ENCODE measurements at regions not wholly inside any gene's neighbourhood (a gene's known extent, or its start where the extent isn't known, plus 50 kb on each side); places are given as distances from the start of the nearest gene placed in this dataset.

GRCh38 chr3:120528163-120528562, 68.0 kb upstream of the NDUFB4 start:
- Histone ChIP-seq H3K27me3 (ENCODE audit: control insufficient read depth in 2 of 2, insufficient read depth in 2 of 2, low read length in 2 of 2) (peaks cover 0 to 2% of the 10 kb centered on the region in 2 experiments), H4K20me1 (replicated peaks; ENCODE audit: control insufficient read depth, extremely low read depth, insufficient read depth, low read length) (peaks cover 2% of the 10 kb centered on the region), H3K79me2 (ENCODE audit: control insufficient read depth, insufficient read depth, low read length) (no peaks in the 10 kb centered on the region), H3K27ac (ENCODE audit: insufficient read depth, low read depth, low read length) (no peak overlapping the region), H3K9me1 (replicated peaks; ENCODE audit: control insufficient read depth, extremely low read depth, insufficient read depth, low read length) (no peaks in the 10 kb centered on the region), H3K36me3 (ENCODE audit: control insufficient read depth in 2 of 2, extremely low read depth in 1 of 2, insufficient read depth in 2 of 2, low read length in 2 of 2) (no peaks in the 10 kb centered on the region), H3K9ac (replicated peaks; ENCODE audit: extremely low read depth, insufficient read depth, low read length) (no peak overlapping the region), H3K9me3 (replicated peaks; ENCODE audit: control insufficient read depth, insufficient read depth, low read length) (no peaks in the 10 kb centered on the region), H3K4me3 (replicated peaks in 1 of 3; ENCODE audit: insufficient read depth in 1 of 3, low read depth in 1 of 3, low read length in 3 of 3) (no peak overlapping the region), H3K4me2 (ENCODE audit: insufficient read depth, low read length) (no peak overlapping the region), H2AFZ (ENCODE audit: low read depth, low read length) (no peak overlapping the region), H3K4me1 (ENCODE audit: control insufficient read depth, extremely low read depth, insufficient read depth, low read length) (no peaks in the 10 kb centered on the region)
- ChIA-PET POLR2A (no interaction called here), CTCF (interaction anchor here (0.9 to 1.8 kb wide), 3 partner anchors 11 to 111 kb away, joined by 3 to 6 read pairs (median 3); no protein-coding TSS in a partner anchor)
- no TSS peak for BruUV-seq (replicated peaks)
- TF ChIP-seq POLR2AphosphoS5 (IDR thresholded peaks at IDR 0.05; ENCODE audit: insufficient read depth, low read depth, low read length) (no peak), MYC (IDR thresholded peaks at IDR 0.05; ENCODE audit: low read depth, low read length) (no peak), MAX (IDR thresholded peaks at IDR 0.05; ENCODE audit: insufficient read depth, insufficient read length) (no peak), FOS (IDR thresholded peaks at IDR 0.05; ENCODE audit: borderline replicate concordance, insufficient read depth, low read length) (no peak)
- intact Hi-C loops (cut with micrococcal nuclease), result no loop called here
- FAIRE-seq, result no peak
- DNase-seq (ENCODE audit: low read depth, low spot score), result no peak
- dilution Hi-C loops (cut with MboI; ENCODE audit: extremely low pct_ligation_motif_present, low sequenced_read_pairs), result no loop called here

- DNase-seq (ENCODE audit: low read depth, low spot score), result no peak
- ChIA-PET POLR2A (no interaction called here), CTCF (no interaction called here)
- dilution Hi-C loops (cut with MboI; ENCODE audit: extremely low pct_ligation_motif_present, low sequenced_read_pairs) (no loop called here), intact Hi-C loops (cut with micrococcal nuclease) (no loop called here)
- H3K27me3 ChIP-seq (ENCODE audit: control insufficient read depth in 2 of 2, insufficient read depth in 2 of 2, low read length in 2 of 2), result no peaks in the 10 kb centered on the region
- H3K27ac ChIP-seq (ENCODE audit: insufficient read depth, low read depth, low read length), result no peak overlapping the region
- no peaks in the 10 kb centered on the region for H3K4me1 ChIP-seq (ENCODE audit: control insufficient read depth, extremely low read depth, insufficient read depth, low read length)
- no peak overlapping the region for H3K9ac ChIP-seq (replicated peaks; ENCODE audit: extremely low read depth, insufficient read depth, low read length)
- no peaks in the 10 kb centered on the region for H3K36me3 ChIP-seq (ENCODE audit: control insufficient read depth in 2 of 2, extremely low read depth in 1 of 2, insufficient read depth in 2 of 2, low read length in 2 of 2)
- H3K9me3 ChIP-seq (replicated peaks; ENCODE audit: control insufficient read depth, insufficient read depth, low read length), result no peaks in the 10 kb centered on the region
- no peak overlapping the region for H3K4me3 ChIP-seq (replicated peaks in 1 of 3; ENCODE audit: insufficient read depth in 1 of 3, low read depth in 1 of 3, low read length in 3 of 3)
- H4K20me1 ChIP-seq (replicated peaks; ENCODE audit: control insufficient read depth, extremely low read depth, insufficient read depth, low read length), result peaks cover 2% of the 10 kb centered on the region
- BruUV-seq (replicated peaks), result no TSS peak
- no peak overlapping the region for H3K4me2 ChIP-seq (ENCODE audit: insufficient read depth, low read length)
- no peaks in the 10 kb centered on the region for H3K79me2 ChIP-seq (ENCODE audit: control insufficient read depth, insufficient read depth, low read length)
- no peaks in the 10 kb centered on the region for H3K9me1 ChIP-seq (replicated peaks; ENCODE audit: control insufficient read depth, extremely low read depth, insufficient read depth, low read length)
- H2AFZ ChIP-seq (ENCODE audit: low read depth, low read length), result no peak overlapping the region
- FAIRE-seq, result no peak
- TF ChIP-seq JUN (IDR thresholded peaks at IDR 0.05; ENCODE audit: borderline replicate concordance, insufficient read depth, insufficient read length, low read depth) (no peak), POLR2A (IDR thresholded peaks at IDR 0.05; ENCODE audit: low read depth, low read length) (no peak), CTCF (IDR thresholded peaks at IDR 0.05; ENCODE audit: extremely low read depth in 1 of 2, insufficient read depth in 1 of 2, low read depth in 1 of 2, low read length in 2 of 2) (no peak), MAX (IDR thresholded peaks at IDR 0.05; ENCODE audit: insufficient read depth, insufficient read length) (no peak)
These were observed 69.9 kb upstream of the NDUFB4 start for GRCh38 chr3:120526011-120526870.
